Activated effector memory CD4-positive, alpha-beta T cell treated with Interleukin-2 at 50 U/mL for 16 hours (primary cell): ENCODE measurements at regions not wholly inside any gene's neighbourhood (a gene's known extent, or its start where the extent isn't known, plus 50 kb on each side); places are given as distances from the start of the nearest gene placed in this dataset.
"Not testable (repeated sequence)": the region's sequence is repeated elsewhere in the genome, so short reads cannot be mapped to it uniquely, and the experiment has no call there.

ENCODE experiments used
- DNase-seq: peaks from one replicate; pipeline ENCODE4 v3.0.0-alpha.2; 2020

GRCh38 chr17:15864061-15864460, 80.9 kb upstream of the ADORA2B start:
- DNase-seq: not testable (repeated sequence)

GRCh38 chr17:15864472-15864871, 80.5 kb upstream of the ADORA2B start:
- not testable (repeated sequence) for DNase-seq

- DNase-seq: not testable (repeated sequence)
Observed at GRCh38 chr17:15866015-15866414, 78.9 kb upstream of the ADORA2B start.

GRCh38 chr17:15867331-15867730, 77.6 kb upstream of the ADORA2B start:
- not testable (repeated sequence) for DNase-seq

GRCh38 chr17:15869868-15870267, 75.1 kb upstream of the ADORA2B start:
- DNase-seq: not testable (repeated sequence)

GRCh38 chr17:15872677-15873076, 72.3 kb upstream of the ADORA2B start:
- not testable (repeated sequence) for DNase-seq

- DNase-seq: not testable (repeated sequence)
Observed at GRCh38 chr17:15877882-15878500, 66.9 kb upstream of the ADORA2B start.

GRCh38 chr17:15882058-15882720, 62.7 kb upstream of the ADORA2B start:
- DNase-seq: no peak

- DNase-seq: no peak
Observed at GRCh38 chr17:15882777-15883176, 62.2 kb upstream of the ADORA2B start.

- DNase-seq: no peak
Observed at GRCh38 chr17:15883617-15884111, 61.3 kb upstream of the ADORA2B start.

- no peak for DNase-seq
Observed at GRCh38 chr17:15884731-15885130, 60.2 kb upstream of the ADORA2B start.

GRCh38 chr17:15885770-15886169, 59.2 kb upstream of the ADORA2B start:
- DNase-seq: no peak

- DNase-seq: no peak
Observed at GRCh38 chr17:15886221-15886620, 58.7 kb upstream of the ADORA2B start.

GRCh38 chr17:15886804-15887203, 58.1 kb upstream of the ADORA2B start:
- no peak for DNase-seq

- DNase-seq: no peak
Observed at GRCh38 chr17:15888436-15888835, 56.5 kb upstream of the ADORA2B start.

GRCh38 chr17:15890279-15890892, 54.5 kb upstream of the ADORA2B start:
- no peak for DNase-seq

- no peak for DNase-seq
Observed at GRCh38 chr17:15891318-15891717, 53.6 kb upstream of the ADORA2B start.

- no peak for DNase-seq
Observed at GRCh38 chr17:15892244-15892643, 52.7 kb upstream of the ADORA2B start.

- no peak for DNase-seq
Observed at GRCh38 chr17:15892731-15893657, 51.9 kb upstream of the ADORA2B start.

- DNase-seq: no peak
Observed at GRCh38 chr17:15893658-15894024, 51.3 kb upstream of the ADORA2B start.

GRCh38 chr17:15894258-15894657, 50.7 kb upstream of the ADORA2B start:
- no peak for DNase-seq

GRCh38 chr17:15894913-15895658, 49.8 kb upstream of the ADORA2B start:
- no peak for DNase-seq
